ENCODE measurements at regions not wholly inside any gene's neighbourhood (a gene's known extent, or its start where the extent isn't known, plus 50 kb on each side); places are given as distances from the start of the nearest gene placed in this dataset.

DNA sequence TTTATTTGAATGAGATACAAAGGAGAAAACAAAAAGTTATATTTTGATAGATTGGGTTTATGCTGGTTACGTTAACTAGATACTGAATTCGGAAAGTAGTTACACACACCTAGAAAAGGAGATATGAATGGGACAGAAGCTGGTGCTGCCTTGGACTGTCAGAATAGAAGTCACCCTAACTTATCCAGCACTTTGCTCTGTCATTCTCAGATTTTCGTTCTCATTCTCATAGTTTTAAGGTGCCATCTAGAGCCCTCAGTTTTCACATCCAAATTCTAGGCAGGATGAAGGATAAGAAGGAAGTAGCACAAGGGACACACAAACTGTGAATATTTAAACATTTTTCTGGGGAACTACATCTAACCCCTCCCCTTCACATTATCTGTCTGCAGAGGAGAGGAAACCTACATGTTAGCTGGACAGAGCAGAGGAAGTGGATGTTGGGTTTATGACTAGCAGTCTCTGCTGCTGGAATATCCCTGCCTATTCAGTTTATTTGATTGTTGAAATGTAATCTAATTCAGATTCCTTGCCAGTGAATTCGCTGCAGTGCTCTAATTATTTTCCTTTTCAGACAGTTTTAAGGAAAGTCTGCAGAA is 521.9 kb downstream of the FAT4 start:
- H3K36me3 ChIP-seq: no peaks in the 10 kb centered on the region
- no peak for DNase-seq
- no peaks in the 10 kb centered on the region for H3K27me3 ChIP-seq
- no peaks in the 10 kb centered on the region for H3K9me3 ChIP-seq
- no peak overlapping the region for H3K4me3 ChIP-seq
- no peak for TF ChIP-seq POLR2A (IDR thresholded peaks at IDR 0.05)
- TF ChIP-seq, protein P1, sequence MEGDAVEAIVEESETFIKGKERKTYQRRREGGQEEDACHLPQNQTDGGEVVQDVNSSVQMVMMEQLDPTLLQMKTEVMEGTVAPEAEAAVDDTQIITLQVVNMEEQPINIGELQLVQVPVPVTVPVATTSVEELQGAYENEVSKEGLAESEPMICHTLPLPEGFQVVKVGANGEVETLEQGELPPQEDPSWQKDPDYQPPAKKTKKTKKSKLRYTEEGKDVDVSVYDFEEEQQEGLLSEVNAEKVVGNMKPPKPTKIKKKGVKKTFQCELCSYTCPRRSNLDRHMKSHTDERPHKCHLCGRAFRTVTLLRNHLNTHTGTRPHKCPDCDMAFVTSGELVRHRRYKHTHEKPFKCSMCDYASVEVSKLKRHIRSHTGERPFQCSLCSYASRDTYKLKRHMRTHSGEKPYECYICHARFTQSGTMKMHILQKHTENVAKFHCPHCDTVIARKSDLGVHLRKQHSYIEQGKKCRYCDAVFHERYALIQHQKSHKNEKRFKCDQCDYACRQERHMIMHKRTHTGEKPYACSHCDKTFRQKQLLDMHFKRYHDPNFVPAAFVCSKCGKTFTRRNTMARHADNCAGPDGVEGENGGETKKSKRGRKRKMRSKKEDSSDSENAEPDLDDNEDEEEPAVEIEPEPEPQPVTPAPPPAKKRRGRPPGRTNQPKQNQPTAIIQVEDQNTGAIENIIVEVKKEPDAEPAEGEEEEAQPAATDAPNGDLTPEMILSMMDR (IDR thresholded peaks at IDR 0.05): no peak
- no peak overlapping the region for H3K27ac ChIP-seq
- H3K4me1 ChIP-seq: no peaks in the 10 kb centered on the region

DNA sequence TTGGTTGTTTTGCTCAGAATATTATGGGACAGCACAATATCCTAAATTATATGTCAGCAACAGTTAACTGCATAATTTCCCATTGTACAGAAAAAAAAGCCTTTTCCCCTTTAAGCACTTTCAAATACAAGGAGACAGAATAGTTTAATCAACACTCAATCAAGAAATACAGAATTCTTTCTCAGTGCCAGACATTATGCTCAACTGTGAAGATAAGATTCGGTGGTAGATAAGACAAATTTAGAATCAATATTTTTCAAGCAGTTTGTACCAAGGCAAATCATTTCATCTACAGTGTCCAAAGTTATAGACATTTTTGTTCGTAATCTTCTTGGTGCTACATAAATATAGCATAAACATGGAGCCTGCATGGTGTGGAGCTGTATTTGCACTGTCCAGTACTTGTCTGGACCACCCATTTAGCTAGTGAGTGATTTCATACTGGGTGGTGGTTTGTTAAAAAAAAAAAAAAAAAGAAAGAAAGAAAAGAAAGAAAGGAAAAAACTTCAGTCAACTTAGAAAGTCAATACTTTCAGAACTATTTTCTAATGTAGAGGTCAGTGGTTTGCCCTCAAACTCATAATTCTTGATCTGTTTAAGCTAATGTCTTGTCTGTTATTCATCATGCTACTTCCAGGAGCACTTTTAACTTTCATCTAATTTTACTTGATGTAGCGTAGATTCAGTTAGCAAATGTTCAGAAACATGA is 522.9 kb downstream of the FAT4 start:
- no peak overlapping the region for H3K27ac ChIP-seq
- no peaks in the 10 kb centered on the region for H3K36me3 ChIP-seq
- H3K27me3 ChIP-seq: no peaks in the 10 kb centered on the region
- no peak for DNase-seq
- H3K4me3 ChIP-seq: no peak overlapping the region
- no peaks in the 10 kb centered on the region for H3K4me1 ChIP-seq
- no peak for TF ChIP-seq POLR2A (IDR thresholded peaks at IDR 0.05)
- TF ChIP-seq, protein P1 (IDR thresholded peaks at IDR 0.05): no peak
- H3K9me3 ChIP-seq: no peaks in the 10 kb centered on the region

DNA sequence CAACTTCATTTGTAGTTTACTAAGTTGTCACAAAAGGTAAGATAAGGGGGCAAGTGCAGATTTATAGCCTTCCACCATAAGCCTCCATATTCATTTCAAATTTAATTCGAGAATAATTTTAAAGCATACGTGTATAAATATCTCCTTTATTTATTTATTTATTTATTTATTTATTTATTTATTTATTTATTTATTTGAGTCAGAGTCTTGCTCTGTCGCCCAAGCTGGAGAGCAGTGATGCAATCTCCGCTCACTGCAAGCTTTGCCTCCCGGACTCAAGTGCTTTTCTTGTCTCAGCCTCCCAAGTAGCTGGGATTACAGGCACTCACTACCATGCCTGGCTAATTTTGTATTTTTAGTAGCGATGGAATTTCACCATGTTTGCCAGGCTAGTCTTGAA is 523.4 kb downstream of the FAT4 start:
- no peaks in the 10 kb centered on the region for H3K36me3 ChIP-seq
- no peak overlapping the region for H3K27ac ChIP-seq
- no peaks in the 10 kb centered on the region for H3K9me3 ChIP-seq
- no peaks in the 10 kb centered on the region for H3K4me1 ChIP-seq
- no peak for DNase-seq
- no peaks in the 10 kb centered on the region for H3K27me3 ChIP-seq
- H3K4me3 ChIP-seq: no peak overlapping the region
- no peak for TF ChIP-seq POLR2A (IDR thresholded peaks at IDR 0.05)
- TF ChIP-seq, protein P1 (IDR thresholded peaks at IDR 0.05): no peak

DNA sequence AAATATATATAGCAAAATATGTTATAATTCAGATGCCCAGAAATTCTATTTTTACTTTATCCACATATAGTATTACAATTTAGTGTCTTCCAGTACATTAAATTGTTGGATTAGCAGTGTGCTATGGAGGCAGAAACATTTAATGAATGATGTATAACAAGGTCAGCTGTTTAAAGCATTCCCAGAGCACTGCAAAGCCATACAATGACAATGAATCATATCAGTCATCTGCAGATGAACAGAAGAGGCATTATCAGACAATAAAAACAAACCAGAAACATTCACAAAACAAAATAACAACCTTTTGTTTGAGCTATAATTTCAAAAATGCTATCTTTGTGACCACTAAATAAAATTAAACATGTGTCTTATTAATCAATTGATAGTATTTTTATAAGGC is 524.2 kb downstream of the FAT4 start:
- H3K36me3 ChIP-seq: no peaks in the 10 kb centered on the region
- DNase-seq: no peak
- no peaks in the 10 kb centered on the region for H3K27me3 ChIP-seq
- H3K4me3 ChIP-seq: no peak overlapping the region
- no peak overlapping the region for H3K27ac ChIP-seq
- H3K9me3 ChIP-seq: no peaks in the 10 kb centered on the region
- no peak for TF ChIP-seq POLR2A (IDR thresholded peaks at IDR 0.05)
- TF ChIP-seq, protein P1 (IDR thresholded peaks at IDR 0.05): no peak
- H3K4me1 ChIP-seq: no peaks in the 10 kb centered on the region

DNA sequence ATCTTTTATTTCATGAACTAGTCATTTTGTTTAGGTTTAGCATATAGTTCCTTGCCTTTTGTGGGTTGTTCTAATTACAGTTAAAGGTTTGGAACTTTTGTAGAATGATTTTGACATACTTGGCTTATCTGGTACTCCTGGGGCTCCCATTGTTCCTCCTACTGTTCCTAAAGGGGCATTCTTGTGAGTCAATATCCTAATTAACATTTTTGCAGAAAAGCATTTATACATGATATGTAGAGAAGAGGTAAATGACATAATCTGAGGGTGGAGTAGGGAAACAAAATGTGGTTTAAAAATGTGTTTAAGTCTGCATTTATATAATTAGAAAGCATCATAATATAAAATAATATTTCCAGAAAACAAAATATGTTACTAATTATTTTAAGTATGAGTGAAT is 529.2 kb downstream of the FAT4 start:
- Histone ChIP-seq H3K27ac (no peak overlapping the region), H3K9me3 (no peaks in the 10 kb centered on the region), H3K4me1 (no peaks in the 10 kb centered on the region), H3K4me3 (no peak overlapping the region), H3K27me3 (no peaks in the 10 kb centered on the region), H3K36me3 (no peaks in the 10 kb centered on the region)
- no peak for TF ChIP-seq POLR2A (IDR thresholded peaks at IDR 0.05)
- TF ChIP-seq, protein P1 (IDR thresholded peaks at IDR 0.05): no peak
- DNase-seq: no peak

Measured in Peyer's patch (tissue), 4 donors.